ENCODE measurements at regions not wholly inside any gene's neighbourhood (a gene's known extent, or its start where the extent isn't known, plus 50 kb on each side); places are given as distances from the start of the nearest gene placed in this dataset.

- no peaks in the 10 kb centered on the region for H3K36me3 ChIP-seq (replicated peaks in 1 of 2; ENCODE audit: control insufficient read depth in 1 of 2, insufficient read depth in 2 of 2, low read length in 1 of 2)
- no peaks in the 10 kb centered on the region for H3K27me3 ChIP-seq (ENCODE audit: insufficient read depth)
- 0 out of 2 replicates have a peak overlapping the region, but pooled peaks have one; percentile 5 for H3K9ac ChIP-seq
- no peaks in the 10 kb centered on the region for H3K9me2 ChIP-seq
- no peak overlapping the region for H2AFZ ChIP-seq (ENCODE audit: low read depth)
- peak; percentile 11 for DNase-seq
- no peaks in the 10 kb centered on the region for H3K9me3 ChIP-seq
- H3F3A ChIP-seq (replicated peaks; ENCODE audit: insufficient read depth) = peaks cover 4% of the 10 kb centered on the region
- H3K27ac ChIP-seq (ENCODE audit: low read depth in 2 of 2, low read length in 1 of 2) = peak overlapping the region; percentile 72 to 93
- 80% methylated on average over 6 of the region's 9 CpGs for WGBS (ENCODE audit: low lambda C conversion rate)
- CTCF ChIA-PET = interaction anchor here (2.4 kb wide), 1 partner anchor 11 kb away, joined by 34 read pairs; no protein-coding TSS in a partner anchor
- no peak for TF ChIP-seq YY1 (IDR thresholded peaks at IDR 0.05; ENCODE audit: low read depth)
- TF ChIP-seq CTCF (IDR thresholded peaks at IDR 0.05) = no peak
- TF ChIP-seq RXRA (IDR thresholded peaks at IDR 0.05; ENCODE audit: borderline replicate concordance, low read depth) = no peak
- no peak for TF ChIP-seq NFIC (IDR thresholded peaks at IDR 0.05; ENCODE audit: borderline replicate concordance)
- TF ChIP-seq USF2 (IDR thresholded peaks at IDR 0.05; ENCODE audit: borderline replicate concordance, low read depth, low read length) = no peak
- TF ChIP-seq TEAD4 (IDR thresholded peaks at IDR 0.05; ENCODE audit: borderline replicate concordance, insufficient read depth) = no peak
- peak overlapping the region; percentile 34; the same call in 1 of the 2 replicates for H3K4me2 ChIP-seq
- H3K79me2 ChIP-seq (ENCODE audit: insufficient read depth) = no peaks in the 10 kb centered on the region
- POLR2A ChIA-PET = no interaction called here
- H3K4me3 ChIP-seq (ENCODE audit: low read depth in 2 of 2, low read length in 1 of 2) = no peak overlapping the region
- H4K20me1 ChIP-seq (ENCODE audit: insufficient read depth) = no peaks in the 10 kb centered on the region
- H3K4me1 ChIP-seq (ENCODE audit: control insufficient read depth in 1 of 2, insufficient read depth in 2 of 2, low read depth in 1 of 2, low read length in 1 of 2) = peaks cover 10 to 25% of the 10 kb centered on the region in 2 experiments; a peak in 3 of 4 replicates
These were observed 253.7 kb upstream of the RASGRP1 start for GRCh38 chr15:38818157-38818790.

- H3F3A ChIP-seq (replicated peaks; ENCODE audit: insufficient read depth) = peaks cover 4% of the 10 kb centered on the region
- H4K20me1 ChIP-seq (ENCODE audit: insufficient read depth) = no peaks in the 10 kb centered on the region
- H3K4me3 ChIP-seq (ENCODE audit: low read depth in 2 of 2, low read length in 1 of 2) = no peak overlapping the region
- no peak overlapping the region for H3K4me2 ChIP-seq
- no peaks in the 10 kb centered on the region for H3K9me2 ChIP-seq
- H3K9ac ChIP-seq = no peak overlapping the region
- no peak overlapping the region for H2AFZ ChIP-seq (ENCODE audit: low read depth)
- POLR2A ChIA-PET = no interaction called here
- 87% methylated on average over 8 of the region's 8 CpGs for WGBS (ENCODE audit: low lambda C conversion rate)
- no peak for TF ChIP-seq YY1 (IDR thresholded peaks at IDR 0.05; ENCODE audit: low read depth)
- TF ChIP-seq USF2 (IDR thresholded peaks at IDR 0.05; ENCODE audit: borderline replicate concordance, low read depth, low read length) = no peak
- TF ChIP-seq TCF12 (IDR thresholded peaks at IDR 0.05) = no peak
- DNase-seq = no peak
- no peaks in the 10 kb centered on the region for H3K36me3 ChIP-seq (replicated peaks in 1 of 2; ENCODE audit: control insufficient read depth in 1 of 2, insufficient read depth in 2 of 2, low read length in 1 of 2)
- H3K9me3 ChIP-seq = no peaks in the 10 kb centered on the region
- H3K27ac ChIP-seq (ENCODE audit: low read depth in 2 of 2, low read length in 1 of 2) = no peak overlapping the region
- CTCF ChIA-PET = interaction anchor here (1.2 to 3.6 kb wide), 2 partner anchors 171 to 762 kb away, joined by 3 to 14 read pairs; partner anchors contain the start of gene THBS1
- no peaks in the 10 kb centered on the region for H3K27me3 ChIP-seq (ENCODE audit: insufficient read depth)
- H3K79me2 ChIP-seq (ENCODE audit: insufficient read depth) = no peaks in the 10 kb centered on the region
- peaks cover 10 to 25% of the 10 kb centered on the region in 2 experiments; a peak in 3 of 4 replicates for H3K4me1 ChIP-seq (ENCODE audit: control insufficient read depth in 1 of 2, insufficient read depth in 2 of 2, low read depth in 1 of 2, low read length in 1 of 2)
These were observed 254.9 kb upstream of the RASGRP1 start for GRCh38 chr15:38819387-38819950.

All from SK-N-SH (cell line).